Vagina (tissue), 2 donors: ENCODE measurements at regions not wholly inside any gene's neighbourhood (a gene's known extent, or its start where the extent isn't known, plus 50 kb on each side); places are given as distances from the start of the nearest gene placed in this dataset.

ENCODE experiments used
- CTCF ChIP-seq, 3 experiments: fragments of 450-650 bp in 2 of 3; fragments of 200-600 bp in 1 of 3; sonication (generic) in 1 of 3; IDR thresholded peaks; one replicate each; pipeline ENCODE4 v1.5.1; 2017 to 2019; ENCODE audit warnings: antibody characterized with exemption in 3 of 3, mild to moderate bottlenecking in 2 of 3, moderate library complexity in 2 of 3
- POLR2A ChIP-seq, 2 donors: fragments of 450-650 bp; IDR thresholded peaks; one replicate each; pipeline ENCODE4 v1.6.1; 2017; ENCODE audit warnings: antibody characterized with exemption in 2 of 2, mild to moderate bottlenecking in 2 of 2, moderate library complexity in 2 of 2

- no peak for TF ChIP-seq CTCF (IDR thresholded peaks at IDR 0.05)
- TF ChIP-seq POLR2A (IDR thresholded peaks at IDR 0.05) = no peak
These were observed 169.2 kb downstream of the COX7C start for GRCh38 chr5:86786955-86787354.
